ENCODE measurements at regions not wholly inside any gene's neighbourhood (a gene's known extent, or its start where the extent isn't known, plus 50 kb on each side); places are given as distances from the start of the nearest gene placed in this dataset.
A peak's percentile ranks its signal among the peaks of the same experiment; 100 is the strongest.
"Not testable (repeated sequence)": the region's sequence is repeated elsewhere in the genome, so short reads cannot be mapped to it uniquely, and the experiment has no call there.

GRCh38 chr2:186925514-186925913 lies 76.5 kb upstream of the ZSWIM2 start:
- DNase-seq (ENCODE audit: low read depth) = no peak
- TF ChIP-seq, protein P1, sequence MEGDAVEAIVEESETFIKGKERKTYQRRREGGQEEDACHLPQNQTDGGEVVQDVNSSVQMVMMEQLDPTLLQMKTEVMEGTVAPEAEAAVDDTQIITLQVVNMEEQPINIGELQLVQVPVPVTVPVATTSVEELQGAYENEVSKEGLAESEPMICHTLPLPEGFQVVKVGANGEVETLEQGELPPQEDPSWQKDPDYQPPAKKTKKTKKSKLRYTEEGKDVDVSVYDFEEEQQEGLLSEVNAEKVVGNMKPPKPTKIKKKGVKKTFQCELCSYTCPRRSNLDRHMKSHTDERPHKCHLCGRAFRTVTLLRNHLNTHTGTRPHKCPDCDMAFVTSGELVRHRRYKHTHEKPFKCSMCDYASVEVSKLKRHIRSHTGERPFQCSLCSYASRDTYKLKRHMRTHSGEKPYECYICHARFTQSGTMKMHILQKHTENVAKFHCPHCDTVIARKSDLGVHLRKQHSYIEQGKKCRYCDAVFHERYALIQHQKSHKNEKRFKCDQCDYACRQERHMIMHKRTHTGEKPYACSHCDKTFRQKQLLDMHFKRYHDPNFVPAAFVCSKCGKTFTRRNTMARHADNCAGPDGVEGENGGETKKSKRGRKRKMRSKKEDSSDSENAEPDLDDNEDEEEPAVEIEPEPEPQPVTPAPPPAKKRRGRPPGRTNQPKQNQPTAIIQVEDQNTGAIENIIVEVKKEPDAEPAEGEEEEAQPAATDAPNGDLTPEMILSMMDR (IDR thresholded peaks at IDR 0.05; ENCODE audit: low read depth, low read length, missing control alignments) = no peak
- in situ Hi-C loops (cut with HindIII; ENCODE audit: low sequenced_read_pairs) = no loop called here
- no peak overlapping the region for H3K4me3 ChIP-seq (ENCODE audit: low read depth, low read length)

GRCh38 chr2:186922316-186922715 lies 73.3 kb upstream of the ZSWIM2 start:
- in situ Hi-C loops (cut with HindIII; ENCODE audit: low sequenced_read_pairs); H3K4me3 ChIP-seq (ENCODE audit: low read depth, low read length): not testable (repeated sequence)

DNA sequence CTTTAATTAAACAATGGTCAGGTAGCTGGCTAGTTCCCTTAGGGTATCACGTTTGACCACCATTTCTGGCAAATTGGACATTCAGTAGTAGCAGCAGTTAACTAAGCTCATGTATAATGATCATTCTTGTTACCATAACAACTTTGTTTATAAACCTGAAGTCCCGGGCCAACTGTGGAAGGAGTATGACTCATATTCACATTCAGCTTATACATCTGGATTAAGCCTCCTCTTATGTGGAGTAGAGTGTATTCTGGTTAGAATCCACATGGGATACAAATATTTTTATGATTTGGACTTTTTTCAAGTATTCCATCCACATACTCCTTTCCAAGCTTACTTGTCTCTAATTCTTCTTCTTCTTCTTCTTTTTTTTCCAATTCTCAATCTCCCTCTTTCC lies 70.3 kb upstream of the ZSWIM2 start:
- TF ChIP-seq, protein P1 (IDR thresholded peaks at IDR 0.05; ENCODE audit: low read depth, low read length, missing control alignments) = no peak
- DNase-seq (ENCODE audit: low read depth) = peak; percentile 86
- no peak overlapping the region for H3K4me3 ChIP-seq (ENCODE audit: low read depth, low read length)
- in situ Hi-C loops (cut with HindIII; ENCODE audit: low sequenced_read_pairs) = no loop called here

More at GRCh38 chr2:186922316-186922715, 73.3 kb upstream of the ZSWIM2 start:
- not testable (repeated sequence) for DNase-seq (ENCODE audit: low read depth)

DNA sequence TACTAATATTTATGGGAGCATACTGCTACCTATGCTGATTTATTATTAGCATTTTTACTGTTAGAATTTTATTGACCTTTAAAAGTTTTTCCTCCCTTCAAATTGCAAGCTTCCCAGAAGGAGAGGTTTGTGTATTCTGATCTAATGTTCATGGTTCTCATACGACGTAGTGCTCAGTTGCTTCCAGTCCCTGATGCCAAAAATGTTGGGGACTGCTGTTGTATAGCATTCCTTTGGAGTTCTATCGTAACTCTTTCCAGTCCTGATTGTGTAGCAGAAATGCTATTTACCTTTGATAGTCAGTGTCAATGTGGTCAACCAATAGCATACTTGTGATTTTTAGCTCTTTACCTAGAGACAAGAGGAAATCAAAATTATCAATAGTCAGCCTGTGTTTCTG lies 69.5 kb upstream of the ZSWIM2 start:
- DNase-seq (ENCODE audit: low read depth) = no peak
- TF ChIP-seq, protein P1 (IDR thresholded peaks at IDR 0.05; ENCODE audit: low read depth, low read length, missing control alignments) = no peak
- in situ Hi-C loops (cut with HindIII; ENCODE audit: low sequenced_read_pairs) = no loop called here
- no peak overlapping the region for H3K4me3 ChIP-seq (ENCODE audit: low read depth, low read length)

- in situ Hi-C loops (cut with HindIII; ENCODE audit: low sequenced_read_pairs) = no loop called here
- TF ChIP-seq, protein P1 (IDR thresholded peaks at IDR 0.05; ENCODE audit: low read depth, low read length, missing control alignments) = no peak
- DNase-seq (ENCODE audit: low read depth) = no peak
- H3K4me3 ChIP-seq (ENCODE audit: low read depth, low read length) = no peak overlapping the region
Measured at GRCh38 chr2:186917866-186918265, 68.9 kb upstream of the ZSWIM2 start.

- TF ChIP-seq, protein P1 (IDR thresholded peaks at IDR 0.05; ENCODE audit: low read depth, low read length, missing control alignments) = no peak
- in situ Hi-C loops (cut with HindIII; ENCODE audit: low sequenced_read_pairs) = no loop called here
- no peak for DNase-seq (ENCODE audit: low read depth)
- H3K4me3 ChIP-seq (ENCODE audit: low read depth, low read length) = no peak overlapping the region
Measured at GRCh38 chr2:186913870-186914269, 64.9 kb upstream of the ZSWIM2 start.

- in situ Hi-C loops (cut with HindIII; ENCODE audit: low sequenced_read_pairs) = no loop called here
- no peak for DNase-seq (ENCODE audit: low read depth)
- TF ChIP-seq, protein P1 (IDR thresholded peaks at IDR 0.05; ENCODE audit: low read depth, low read length, missing control alignments) = no peak
- no peak overlapping the region for H3K4me3 ChIP-seq (ENCODE audit: low read depth, low read length)
Measured at GRCh38 chr2:186912979-186913378, 64.0 kb upstream of the ZSWIM2 start.

Data from astrocyte of the cerebellum (primary cell).